Calu3 (cell line): ENCODE measurements at regions not wholly inside any gene's neighbourhood (a gene's known extent, or its start where the extent isn't known, plus 50 kb on each side); places are given as distances from the start of the nearest gene placed in this dataset.
"Not testable (repeated sequence)": the region's sequence is repeated elsewhere in the genome, so short reads cannot be mapped to it uniquely, and the experiment has no call there.

ENCODE experiments used
- BruUV-seq: library from RNA; stranded (reverse); fragments of 400-500 nt; replicated peaks from 2 replicates; lab custom pipeline; 2021; lab: Mats Ljungman, UMichigan
- CTCF ChIA-PET: fragments of 300-600 bp; sonication (Branson Sonifier 250); formaldehyde crosslinking; loops from one replicate; lab custom pipeline; 2022; ENCODE audit warnings: antibody characterized with exemption; lab: Charles Lee
- DNase-seq: peaks from one replicate; pipeline ENCODE4 v3.0.0; 2022
- H3K27ac Mint-ChIP-seq: one replicate; pipeline ENCODE4 v1.8.0; 2022; ENCODE audit warnings: mixed read lengths; ENCODE audit not compliant: unreplicated experiment
- H3K27me3 Mint-ChIP-seq: one replicate; pipeline ENCODE4 v1.8.0; 2022; ENCODE audit warnings: mixed read lengths; ENCODE audit not compliant: unreplicated experiment
- H3K36me3 Mint-ChIP-seq: one replicate; pipeline ENCODE4 v1.8.0; 2022; ENCODE audit warnings: mild to moderate bottlenecking, moderate library complexity, mixed read lengths; ENCODE audit not compliant: insufficient read depth, unreplicated experiment
- H3K4me1 Mint-ChIP-seq: one replicate; pipeline ENCODE4 v1.8.0; 2022; ENCODE audit warnings: mild to moderate bottlenecking, low read depth, mixed read lengths; ENCODE audit not compliant: unreplicated experiment
- H3K4me3 Mint-ChIP-seq: one replicate; pipeline ENCODE4 v1.8.0; 2022; ENCODE audit warnings: mild to moderate bottlenecking, low read depth, moderate library complexity, mixed read lengths; ENCODE audit not compliant: unreplicated experiment
- H3K9me3 Mint-ChIP-seq: one replicate; pipeline ENCODE4 v1.8.0; 2022; ENCODE audit warnings: low read depth, mixed read lengths; ENCODE audit not compliant: unreplicated experiment
- CTCF ChIP-seq: fragments of 200-600 bp; IDR thresholded peaks from one replicate; pipeline ENCODE4 v1.8.0; 2022; ENCODE audit warnings: antibody characterized with exemption; ENCODE audit not compliant: unreplicated experiment
- intact Hi-C: fragments of 100-400 bp; cut with micrococcal nuclease; formaldehyde crosslinking; loops from one replicate; pipeline ENCODE4 v1.10.0; 2022; ENCODE audit not compliant: unreplicated experiment

- no peaks in the 10 kb centered on the region for H3K4me1 Mint-ChIP-seq
- no peak overlapping the region for H3K4me3 Mint-ChIP-seq
- H3K27me3 Mint-ChIP-seq, result no peaks in the 10 kb centered on the region
- intact Hi-C loops, result no loop called here
- BruUV-seq, result no TSS peak
- no peaks in the 10 kb centered on the region for H3K36me3 Mint-ChIP-seq
- CTCF ChIA-PET, result interaction anchor here (0.5 kb wide), 1 partner anchor 322 kb away, joined by 3 read pairs; no protein-coding TSS in a partner anchor
- no peak for DNase-seq
- no peak for TF ChIP-seq CTCF
- H3K9me3 Mint-ChIP-seq, result no peaks in the 10 kb centered on the region
- H3K27ac Mint-ChIP-seq, result no peak overlapping the region
These were observed 143.9 kb upstream of the FOXA2 start for GRCh38 chr20:22728146-22728745.

- Mint-ChIP-seq H3K9me3 (no peaks in the 10 kb centered on the region), H3K27ac (no peak overlapping the region), H3K27me3 (no peaks in the 10 kb centered on the region), H3K4me3 (no peak overlapping the region), H3K4me1 (no peaks in the 10 kb centered on the region), H3K36me3 (no peaks in the 10 kb centered on the region)
- BruUV-seq, result no TSS peak
- intact Hi-C loops, result no loop called here
- TF ChIP-seq CTCF, result no peak
- CTCF ChIA-PET, result interaction anchor here (0.5 kb wide), 1 partner anchor 321 kb away, joined by 3 read pairs; no protein-coding TSS in a partner anchor
- DNase-seq, result peak; percentile 5
These were observed 144.8 kb upstream of the FOXA2 start for GRCh38 chr20:22729180-22729579.

GRCh38 chr20:22729616-22730236 is 145.4 kb upstream of the FOXA2 start:
- Mint-ChIP-seq H3K4me3 (no peak overlapping the region), H3K36me3 (no peaks in the 10 kb centered on the region), H3K4me1 (no peaks in the 10 kb centered on the region), H3K9me3 (no peaks in the 10 kb centered on the region), H3K27me3 (no peaks in the 10 kb centered on the region), H3K27ac (no peak overlapping the region)
- no peak for DNase-seq
- intact Hi-C loops, result no loop called here
- CTCF ChIA-PET, result no interaction called here
- BruUV-seq, result no TSS peak
- no peak for TF ChIP-seq CTCF

GRCh38 chr20:22732751-22733150 is 148.4 kb upstream of the FOXA2 start:
- no peak for DNase-seq
- Mint-ChIP-seq H3K27ac (no peak overlapping the region), H3K27me3 (peaks cover 21% of the 10 kb centered on the region), H3K4me1 (no peaks in the 10 kb centered on the region), H3K9me3 (no peaks in the 10 kb centered on the region), H3K4me3 (no peak overlapping the region), H3K36me3 (no peaks in the 10 kb centered on the region)
- intact Hi-C loops, result no loop called here
- TF ChIP-seq CTCF, result no peak
- CTCF ChIA-PET, result no interaction called here
- BruUV-seq, result no TSS peak

- H3K4me1 Mint-ChIP-seq, H3K36me3 Mint-ChIP-seq, BruUV-seq, H3K4me3 Mint-ChIP-seq, H3K27ac Mint-ChIP-seq, intact Hi-C loops, H3K9me3 Mint-ChIP-seq: not testable (repeated sequence)
- CTCF ChIA-PET, result interaction anchor here (1.4 kb wide), 1 partner anchor 17 kb away, joined by 3 read pairs; no protein-coding TSS in a partner anchor
- peaks cover 25% of the 10 kb centered on the region for H3K27me3 Mint-ChIP-seq
- peak; percentile 24 for DNase-seq
These were observed 150.7 kb upstream of the FOXA2 start for GRCh38 chr20:22734946-22735647.
